Thymus (tissue), 11 donors: ENCODE measurements at regions not wholly inside any gene's neighbourhood (a gene's known extent, or its start where the extent isn't known, plus 50 kb on each side); places are given as distances from the start of the nearest gene placed in this dataset.

Source experiments
- DNase-seq, 9 donors: peaks; one replicate each; pipeline ENCODE4 v3.0.0-alpha.2; 2013; ENCODE audit warnings: low spot score in 9 of 9, low read depth in 6 of 9, missing footprints in 1 of 9
- H3K27ac ChIP-seq, 2 donors: one replicate each; pipeline ENCODE4 v1.5.1; 2013; ENCODE audit warnings: control low read depth in 1 of 2, low read depth in 1 of 2, low read length in 1 of 2, mild to moderate bottlenecking in 1 of 2, moderate library complexity in 1 of 2
- H3K27me3 ChIP-seq, 2 donors: one replicate each; pipeline ENCODE4 v1.5.1; 2013; ENCODE audit warnings: low read length in 1 of 2; ENCODE audit not compliant: control insufficient read depth in 2 of 2, insufficient read depth in 1 of 2
- H3K36me3 ChIP-seq, 2 donors: one replicate each; pipeline ENCODE4 v1.5.1; 2013; ENCODE audit warnings: low read length in 1 of 2, mild to moderate bottlenecking in 1 of 2, moderate library complexity in 1 of 2; ENCODE audit not compliant: control insufficient read depth in 2 of 2, insufficient read depth in 2 of 2
- H3K4me1 ChIP-seq, 2 donors: one replicate each; pipeline ENCODE4 v1.5.1; 2013; ENCODE audit warnings: low read length in 2 of 2; ENCODE audit not compliant: control insufficient read depth in 2 of 2, insufficient read depth in 2 of 2
- H3K4me3 ChIP-seq, 2 donors: one replicate each; pipeline ENCODE4 v1.5.1; 2013; ENCODE audit warnings: low read length in 2 of 2, control low read depth in 1 of 2, mild to moderate bottlenecking in 1 of 2
- H3K9me3 ChIP-seq, 2 donors: one replicate each; pipeline ENCODE4 v1.5.1; 2013; ENCODE audit warnings: low read length in 1 of 2, mild to moderate bottlenecking in 1 of 2; ENCODE audit not compliant: control insufficient read depth in 2 of 2, insufficient read depth in 1 of 2
- WGBS: extraction: QIAGEN DNeasy Blood & Tissue Kit; methylation state at CpG from one replicate; pipeline ENCODE4 v1.1.7; 2013; 5-methylcytosine and 5-hydroxymethylcytosine counted together
- donor health status: healthy.

- WGBS = 80% methylated on average over 2 of the region's 2 CpGs
- Histone ChIP-seq H3K27ac (no peak overlapping the region), H3K9me3 (no peaks in the 10 kb centered on the region), H3K4me3 (no peak overlapping the region), H3K36me3 (no peaks in the 10 kb centered on the region), H3K27me3 (no peaks in the 10 kb centered on the region), H3K4me1 (peaks cover 0 to 2% of the 10 kb centered on the region in 2 donors)
- DNase-seq = no peak
Measured at GRCh38 chr3:181971424-181971823, 259.7 kb downstream of the SOX2 start.

GRCh38 chr3:181974198-181974597, 262.5 kb downstream of the SOX2 start:
- no peak for DNase-seq
- 92% methylated on average over 2 of the region's 2 CpGs for WGBS
- H3K27ac ChIP-seq = no peak overlapping the region

GRCh38 chr3:181976526-181976925, 264.8 kb downstream of the SOX2 start:
- H3K4me1 ChIP-seq = peaks cover 0 to 2% of the 10 kb centered on the region in 2 donors
- H3K36me3 ChIP-seq = no peaks in the 10 kb centered on the region
- no peak overlapping the region for H3K4me3 ChIP-seq
- WGBS = 75% methylated on average over 1 of the region's 1 CpG
- no peak for DNase-seq
- H3K27ac ChIP-seq = no peak overlapping the region
- no peaks in the 10 kb centered on the region for H3K27me3 ChIP-seq
- H3K9me3 ChIP-seq = no peaks in the 10 kb centered on the region

More at GRCh38 chr3:181974198-181974597, 262.5 kb downstream of the SOX2 start:
- H3K4me1 ChIP-seq = peaks cover 0 to 2% of the 10 kb centered on the region in 2 donors
- H3K27me3 ChIP-seq = no peaks in the 10 kb centered on the region
- H3K4me3 ChIP-seq = no peak overlapping the region
- no peaks in the 10 kb centered on the region for H3K9me3 ChIP-seq
- H3K36me3 ChIP-seq = no peaks in the 10 kb centered on the region

- no peak overlapping the region for H3K4me3 ChIP-seq
- no peak for DNase-seq
- H3K4me1 ChIP-seq = no peaks in the 10 kb centered on the region
- no peaks in the 10 kb centered on the region for H3K9me3 ChIP-seq
- no peaks in the 10 kb centered on the region for H3K36me3 ChIP-seq
- H3K27ac ChIP-seq = no peak overlapping the region
- H3K27me3 ChIP-seq = no peaks in the 10 kb centered on the region
- 83% methylated on average over 2 of the region's 2 CpGs for WGBS
Measured at GRCh38 chr3:181985386-181985785, 273.7 kb downstream of the SOX2 start.

- H3K27me3 ChIP-seq = no peaks in the 10 kb centered on the region
- DNase-seq = no peak
- WGBS = 95% methylated on average over 4 of the region's 4 CpGs
- no peaks in the 10 kb centered on the region for H3K4me1 ChIP-seq
- no peaks in the 10 kb centered on the region for H3K36me3 ChIP-seq
- no peak overlapping the region for H3K27ac ChIP-seq
- H3K9me3 ChIP-seq = no peaks in the 10 kb centered on the region
- H3K4me3 ChIP-seq = no peak overlapping the region
Measured at GRCh38 chr3:181987736-181988135, 276.0 kb downstream of the SOX2 start.

GRCh38 chr3:181998828-181999227, 287.1 kb downstream of the SOX2 start:
- no peak overlapping the region for H3K27ac ChIP-seq
- DNase-seq = no peak
- no peaks in the 10 kb centered on the region for H3K36me3 ChIP-seq
- H3K27me3 ChIP-seq = no peaks in the 10 kb centered on the region
- WGBS = 92% methylated on average over 4 of the region's 4 CpGs
- H3K9me3 ChIP-seq = no peaks in the 10 kb centered on the region
- no peaks in the 10 kb centered on the region for H3K4me1 ChIP-seq
- no peak overlapping the region for H3K4me3 ChIP-seq

GRCh38 chr3:181999314-181999713, 287.6 kb downstream of the SOX2 start:
- H3K36me3 ChIP-seq = no peaks in the 10 kb centered on the region
- no peaks in the 10 kb centered on the region for H3K4me1 ChIP-seq
- H3K9me3 ChIP-seq = no peaks in the 10 kb centered on the region
- WGBS = 91% methylated on average over 6 of the region's 6 CpGs
- no peak overlapping the region for H3K27ac ChIP-seq
- no peak for DNase-seq
- no peak overlapping the region for H3K4me3 ChIP-seq
- no peaks in the 10 kb centered on the region for H3K27me3 ChIP-seq

GRCh38 chr3:182000447-182000846, 288.7 kb downstream of the SOX2 start:
- Histone ChIP-seq H3K9me3 (no peaks in the 10 kb centered on the region), H3K4me3 (no peak overlapping the region), H3K4me1 (no peaks in the 10 kb centered on the region), H3K27me3 (no peaks in the 10 kb centered on the region), H3K36me3 (no peaks in the 10 kb centered on the region), H3K27ac (no peak overlapping the region)
- DNase-seq = no peak
- 84% methylated on average over 5 of the region's 5 CpGs for WGBS

GRCh38 chr3:182005219-182005618, 293.5 kb downstream of the SOX2 start:
- Histone ChIP-seq H3K36me3 (no peaks in the 10 kb centered on the region), H3K4me1 (no peaks in the 10 kb centered on the region), H3K4me3 (no peak overlapping the region), H3K27me3 (no peaks in the 10 kb centered on the region), H3K27ac (no peak overlapping the region), H3K9me3 (no peaks in the 10 kb centered on the region)
- no peak for DNase-seq
- WGBS = 93% methylated on average over 3 of the region's 3 CpGs

- no peaks in the 10 kb centered on the region for H3K4me1 ChIP-seq
- no peaks in the 10 kb centered on the region for H3K36me3 ChIP-seq
- no peaks in the 10 kb centered on the region for H3K27me3 ChIP-seq
- H3K27ac ChIP-seq = no peak overlapping the region
- no peak for DNase-seq
- H3K9me3 ChIP-seq = no peaks in the 10 kb centered on the region
- H3K4me3 ChIP-seq = no peak overlapping the region
- 15% methylated on average over 5 of the region's 5 CpGs for WGBS
Measured at GRCh38 chr3:182005701-182006100, 294.0 kb downstream of the SOX2 start.
